Endothelial cell (in vitro differentiated cells): ENCODE measurements at regions not wholly inside any gene's neighbourhood (a gene's known extent, or its start where the extent isn't known, plus 50 kb on each side); places are given as distances from the start of the nearest gene placed in this dataset.

Experiments
- DNase-seq: peaks from one replicate; pipeline ENCODE4 v3.0.0; 2021; ENCODE audit warnings: low spot score
- H3K27ac Mint-ChIP-seq: one replicate; pipeline ENCODE4 v1.8.0; 2021; ENCODE audit warnings: mixed read lengths, inconsistent platforms; ENCODE audit not compliant: unreplicated experiment
- H3K27me3 Mint-ChIP-seq: one replicate; pipeline ENCODE4 v1.8.0; 2021; ENCODE audit warnings: mild to moderate bottlenecking, moderate library complexity, mixed read lengths, inconsistent platforms; ENCODE audit not compliant: unreplicated experiment
- H3K36me3 Mint-ChIP-seq: one replicate; pipeline ENCODE4 v1.8.0; 2021; ENCODE audit warnings: mild to moderate bottlenecking, low read depth, mixed read lengths, inconsistent platforms; ENCODE audit not compliant: unreplicated experiment
- H3K4me1 Mint-ChIP-seq: one replicate; pipeline ENCODE4 v1.8.0; 2021; ENCODE audit warnings: mild to moderate bottlenecking, mixed read lengths, inconsistent platforms; ENCODE audit not compliant: unreplicated experiment
- H3K4me3 Mint-ChIP-seq: one replicate; pipeline ENCODE4 v1.8.0; 2021; ENCODE audit warnings: mild to moderate bottlenecking, mixed read lengths, inconsistent platforms; ENCODE audit not compliant: unreplicated experiment
- H3K9me3 Mint-ChIP-seq: one replicate; pipeline ENCODE4 v1.8.0; 2021; ENCODE audit warnings: mixed read lengths, inconsistent platforms; ENCODE audit not compliant: unreplicated experiment
- CTCF ChIP-seq: fragments of 200-600 bp; sonication (generic); IDR thresholded peaks from one replicate; pipeline ENCODE4 v1.5.0; 2021; ENCODE audit warnings: antibody characterized with exemption; ENCODE audit not compliant: unreplicated experiment

GRCh38 chr13:22470075-22470474, 710.7 kb upstream of the SGCG start:
- Mint-ChIP-seq H3K4me1 (no peaks in the 10 kb centered on the region), H3K27me3 (peaks cover 2% of the 10 kb centered on the region), H3K4me3 (no peak overlapping the region), H3K27ac (no peak overlapping the region), H3K36me3 (no peaks in the 10 kb centered on the region), H3K9me3 (no peaks in the 10 kb centered on the region)
- no peak for TF ChIP-seq CTCF
- DNase-seq: no peak

- Mint-ChIP-seq H3K4me3 (no peak overlapping the region), H3K9me3 (no peaks in the 10 kb centered on the region), H3K27ac (no peak overlapping the region), H3K4me1 (no peaks in the 10 kb centered on the region), H3K36me3 (no peaks in the 10 kb centered on the region), H3K27me3 (peaks cover 1% of the 10 kb centered on the region)
- TF ChIP-seq CTCF: no peak
- no peak for DNase-seq
Observed at GRCh38 chr13:22482496-22483000, 698.2 kb upstream of the SGCG start.

- no peak for TF ChIP-seq CTCF
- Mint-ChIP-seq H3K27ac (no peak overlapping the region), H3K4me1 (no peaks in the 10 kb centered on the region), H3K36me3 (no peaks in the 10 kb centered on the region), H3K4me3 (no peak overlapping the region), H3K9me3 (no peaks in the 10 kb centered on the region), H3K27me3 (peaks cover 1% of the 10 kb centered on the region)
- no peak for DNase-seq
Observed at GRCh38 chr13:22483276-22483675, 697.5 kb upstream of the SGCG start.

- Mint-ChIP-seq H3K27me3 (peaks cover 1% of the 10 kb centered on the region), H3K36me3 (no peaks in the 10 kb centered on the region), H3K4me1 (no peaks in the 10 kb centered on the region), H3K9me3 (no peaks in the 10 kb centered on the region), H3K27ac (no peak overlapping the region), H3K4me3 (no peak overlapping the region)
- no peak for DNase-seq
- TF ChIP-seq CTCF: no peak
Observed at GRCh38 chr13:22486490-22486889, 694.3 kb upstream of the SGCG start.

GRCh38 chr13:22487932-22488331, 692.8 kb upstream of the SGCG start:
- no peak overlapping the region for H3K27ac Mint-ChIP-seq
- H3K4me3 Mint-ChIP-seq: no peak overlapping the region
- H3K4me1 Mint-ChIP-seq: no peaks in the 10 kb centered on the region
- H3K27me3 Mint-ChIP-seq: peaks cover 1% of the 10 kb centered on the region
- no peaks in the 10 kb centered on the region for H3K9me3 Mint-ChIP-seq
- TF ChIP-seq CTCF: no peak
- H3K36me3 Mint-ChIP-seq: no peaks in the 10 kb centered on the region
- no peak for DNase-seq
